ENCODE measurements at regions not wholly inside any gene's neighbourhood (a gene's known extent, or its start where the extent isn't known, plus 50 kb on each side); places are given as distances from the start of the nearest gene placed in this dataset.

DNA sequence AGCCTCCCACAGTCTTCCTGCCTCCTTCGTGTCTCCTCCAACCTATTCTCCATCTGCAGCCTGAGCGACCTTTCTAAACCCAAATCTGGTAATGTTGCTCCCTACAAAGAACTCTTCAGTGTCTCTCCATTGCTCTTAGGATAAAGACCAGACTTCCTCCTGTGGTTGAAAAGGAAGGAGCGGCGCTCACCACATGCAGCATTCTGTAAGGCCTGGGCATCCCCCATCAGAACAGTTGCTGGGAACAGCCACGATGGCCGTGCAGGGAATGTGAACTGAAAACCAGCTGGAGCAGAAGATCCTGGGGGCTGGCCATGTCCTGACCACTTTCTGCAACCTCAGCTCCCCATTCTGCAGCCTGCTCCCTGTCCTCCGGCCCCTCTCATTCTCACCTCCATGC lies 237.8 kb upstream of the ZMIZ1 start:
- DNase-seq (no peak), ATAC-seq (ENCODE audit: low read depth) (no peak)
- no peak for TF ChIP-seq EZH2 (IDR thresholded peaks at IDR 0.05; ENCODE audit: borderline replicate concordance, insufficient read depth, low read depth, low read length, poor library complexity, severe bottlenecking)
- TF ChIP-seq, protein P1, sequence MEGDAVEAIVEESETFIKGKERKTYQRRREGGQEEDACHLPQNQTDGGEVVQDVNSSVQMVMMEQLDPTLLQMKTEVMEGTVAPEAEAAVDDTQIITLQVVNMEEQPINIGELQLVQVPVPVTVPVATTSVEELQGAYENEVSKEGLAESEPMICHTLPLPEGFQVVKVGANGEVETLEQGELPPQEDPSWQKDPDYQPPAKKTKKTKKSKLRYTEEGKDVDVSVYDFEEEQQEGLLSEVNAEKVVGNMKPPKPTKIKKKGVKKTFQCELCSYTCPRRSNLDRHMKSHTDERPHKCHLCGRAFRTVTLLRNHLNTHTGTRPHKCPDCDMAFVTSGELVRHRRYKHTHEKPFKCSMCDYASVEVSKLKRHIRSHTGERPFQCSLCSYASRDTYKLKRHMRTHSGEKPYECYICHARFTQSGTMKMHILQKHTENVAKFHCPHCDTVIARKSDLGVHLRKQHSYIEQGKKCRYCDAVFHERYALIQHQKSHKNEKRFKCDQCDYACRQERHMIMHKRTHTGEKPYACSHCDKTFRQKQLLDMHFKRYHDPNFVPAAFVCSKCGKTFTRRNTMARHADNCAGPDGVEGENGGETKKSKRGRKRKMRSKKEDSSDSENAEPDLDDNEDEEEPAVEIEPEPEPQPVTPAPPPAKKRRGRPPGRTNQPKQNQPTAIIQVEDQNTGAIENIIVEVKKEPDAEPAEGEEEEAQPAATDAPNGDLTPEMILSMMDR (IDR thresholded peaks at IDR 0.05): no peak
- Mint-ChIP-seq H3K4me3 (no peak overlapping the region), H3K4me1 (no peaks in the 10 kb centered on the region), H3K27ac (no peak overlapping the region), H3K27me3 (peaks cover 39% of the 10 kb centered on the region), H3K9me3 (ENCODE audit: insufficient read depth) (peaks cover 5% of the 10 kb centered on the region)
- no peak overlapping the region for H3K9ac ChIP-seq (ENCODE audit: low read length)
- CTCF ChIA-PET: no interaction called here
- POLR2A ChIA-PET: no interaction called here
- 15% methylated on average over 6 of the region's 7 CpGs for WGBS (ENCODE audit: insufficient coverage)
- no peak overlapping the region for H2AFZ ChIP-seq (ENCODE audit: insufficient read depth, low read depth, low read length, poor library complexity, severe bottlenecking)
- H3K4me1 ChIP-seq (ENCODE audit: control insufficient read depth in 2 of 2, insufficient read depth in 2 of 2, low read length in 2 of 2): no peaks in the 10 kb centered on the region
- peaks cover 0 to 15% (median 10%) of the 10 kb centered on the region in 4 experiments for H3K27me3 ChIP-seq (replicated peaks in 1 of 4; ENCODE audit: control extremely low read depth in 1 of 4, control insufficient read depth in 3 of 4, insufficient read depth in 4 of 4, low read length in 3 of 4)
- peaks cover 0 to 13% (median 4%) of the 10 kb centered on the region in 3 donors for H3K9me3 ChIP-seq (ENCODE audit: control extremely low read depth in 1 of 3, control insufficient read depth in 2 of 3, insufficient read depth in 1 of 3, low read length in 2 of 3)
- intact Hi-C loops (cut with micrococcal nuclease): no loop called here
- no peak overlapping the region for H3K27ac ChIP-seq (ENCODE audit: low read length in 2 of 2)
- no peaks in the 10 kb centered on the region for H4K20me1 ChIP-seq (ENCODE audit: control insufficient read depth, insufficient read depth, low read length, poor library complexity, severe bottlenecking)
- no peaks in the 10 kb centered on the region for H3K36me3 ChIP-seq (replicated peaks in 1 of 2; ENCODE audit: control extremely low read depth in 1 of 2, control insufficient read depth in 1 of 2, extremely low read depth in 1 of 2, insufficient read depth in 2 of 2, low read length in 1 of 2)
- H3K4me3 ChIP-seq (ENCODE audit: control extremely low read depth in 1 of 5, extremely low read depth in 1 of 5, insufficient read depth in 1 of 5, low read depth in 2 of 5, low read length in 4 of 5): no peak overlapping the region
- H3K79me2 ChIP-seq (ENCODE audit: control insufficient read depth, insufficient read depth, low read length): no peaks in the 10 kb centered on the region
- H3K4me2 ChIP-seq (replicated peaks; ENCODE audit: low read depth, low read length, poor library complexity, severe bottlenecking): no peak overlapping the region

DNA sequence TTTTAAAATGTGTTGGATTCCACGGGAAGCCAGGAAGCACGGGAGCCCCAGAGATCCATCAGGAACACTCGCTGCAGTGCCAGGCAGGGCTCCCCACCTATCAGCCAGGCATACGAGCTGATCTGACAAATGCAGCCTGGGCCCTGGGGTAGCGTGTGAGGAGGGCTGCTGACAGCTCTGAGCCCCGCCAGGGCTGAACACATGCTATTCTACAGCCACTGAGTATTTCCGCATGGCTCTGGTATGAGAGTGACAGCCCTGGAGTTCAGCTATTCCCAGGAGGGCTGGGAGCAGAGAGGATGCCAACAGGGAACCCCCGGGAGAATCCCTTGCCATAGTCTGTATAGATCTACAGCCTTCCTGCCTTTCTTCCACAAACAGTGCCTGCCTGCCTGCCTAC lies 237.3 kb upstream of the ZMIZ1 start:
- Histone ChIP-seq H3K9me3 (ENCODE audit: control extremely low read depth in 1 of 3, control insufficient read depth in 2 of 3, insufficient read depth in 1 of 3, low read length in 2 of 3) (peaks cover 0 to 13% (median 4%) of the 10 kb centered on the region in 3 donors), H2AFZ (ENCODE audit: insufficient read depth, low read depth, low read length, poor library complexity, severe bottlenecking) (no peak overlapping the region), H4K20me1 (ENCODE audit: control insufficient read depth, insufficient read depth, low read length, poor library complexity, severe bottlenecking) (no peaks in the 10 kb centered on the region), H3K27ac (ENCODE audit: low read length in 2 of 2) (no peak overlapping the region), H3K4me1 (ENCODE audit: control insufficient read depth in 2 of 2, insufficient read depth in 2 of 2, low read length in 2 of 2) (no peaks in the 10 kb centered on the region), H3K4me3 (ENCODE audit: control extremely low read depth in 1 of 5, extremely low read depth in 1 of 5, insufficient read depth in 1 of 5, low read depth in 2 of 5, low read length in 4 of 5) (no peak overlapping the region), H3K4me2 (replicated peaks; ENCODE audit: low read depth, low read length, poor library complexity, severe bottlenecking) (no peak overlapping the region), H3K9ac (ENCODE audit: low read length) (no peak overlapping the region), H3K79me2 (ENCODE audit: control insufficient read depth, insufficient read depth, low read length) (no peaks in the 10 kb centered on the region), H3K27me3 (replicated peaks in 1 of 4; ENCODE audit: control extremely low read depth in 1 of 4, control insufficient read depth in 3 of 4, insufficient read depth in 4 of 4, low read length in 3 of 4) (peaks cover 0 to 15% (median 10%) of the 10 kb centered on the region in 4 experiments), H3K36me3 (replicated peaks in 1 of 2; ENCODE audit: control extremely low read depth in 1 of 2, control insufficient read depth in 1 of 2, extremely low read depth in 1 of 2, insufficient read depth in 2 of 2, low read length in 1 of 2) (no peaks in the 10 kb centered on the region)
- H3K27ac Mint-ChIP-seq: no peak overlapping the region
- H3K9me3 Mint-ChIP-seq (ENCODE audit: insufficient read depth): peaks cover 5% of the 10 kb centered on the region
- no peak for DNase-seq
- no peaks in the 10 kb centered on the region for H3K4me1 Mint-ChIP-seq
- ATAC-seq (ENCODE audit: low read depth): no peak
- CTCF ChIA-PET: no interaction called here
- 95% methylated on average over 3 of the region's 8 CpGs for WGBS (ENCODE audit: insufficient coverage)
- no peak for TF ChIP-seq EZH2 (IDR thresholded peaks at IDR 0.05; ENCODE audit: borderline replicate concordance, insufficient read depth, low read depth, low read length, poor library complexity, severe bottlenecking)
- TF ChIP-seq, protein P1 (IDR thresholded peaks at IDR 0.05): no peak
- POLR2A ChIA-PET: no interaction called here
- H3K4me3 Mint-ChIP-seq: no peak overlapping the region
- H3K27me3 Mint-ChIP-seq: peaks cover 41% of the 10 kb centered on the region
- intact Hi-C loops (cut with micrococcal nuclease): no loop called here
